SK-N-SH (cell line): ENCODE measurements at regions not wholly inside any gene's neighbourhood (a gene's known extent, or its start where the extent isn't known, plus 50 kb on each side); places are given as distances from the start of the nearest gene placed in this dataset.

Source experiments
- CTCF ChIA-PET: fragments of 300-600, 350-600 bp; formaldehyde crosslinking; extraction: SDS; loops from one replicate; lab custom pipeline; 2021; lab: Yijun Ruan, JAX
- POLR2A ChIA-PET: fragments of 350-600 bp; sonication (Branson Sonifier 250); formaldehyde crosslinking; extraction: SDS; loops from one replicate; lab custom pipeline; 2020; ENCODE audit warnings: antibody characterized with exemption, inconsistent platforms; lab: Yijun Ruan, JAX
- DNase-seq: peaks from one replicate; pipeline ENCODE4 v3.0.0; 2012
- H2AFZ ChIP-seq: fragments of 200-600 bp; sonication (generic); 2 replicates; pipeline ENCODE4 v1.8.1; 2016; ENCODE audit warnings: antibody characterized with exemption, mild to moderate bottlenecking, low read depth
- H3F3A ChIP-seq: fragments of 200-600 bp; sonication (generic); replicated peaks from 2 replicates; pipeline ENCODE3; 2016; ENCODE audit warnings: antibody characterized with exemption, mild to moderate bottlenecking; ENCODE audit not compliant: insufficient read depth
- H3K27ac ChIP-seq, 2 experiments: fragments of 200-500 bp in 1 of 2; fragments of 200-600 bp in 1 of 2; sonication (Bioruptor generic) in 1 of 2; sonication (generic), shearing (Covaris generic) in 1 of 2; 2 replicates each; pipeline versions ENCODE4 v1.5.1 to v1.6.1; 2014 to 2016; ENCODE audit warnings: low read depth in 2 of 2, inconsistent platforms in 1 of 2, low read length in 1 of 2, mild to moderate bottlenecking in 1 of 2, mixed read lengths in 1 of 2
- H3K27me3 ChIP-seq: fragments of 200-600 bp; sonication (generic), shearing (Covaris generic); 2 replicates; pipeline ENCODE4 v1.6.1; 2016; ENCODE audit warnings: mixed run types; ENCODE audit not compliant: insufficient read depth
- H3K36me3 ChIP-seq, 2 experiments: fragments of 200-500 bp in 1 of 2; fragments of 200-600 bp in 1 of 2; sonication (Bioruptor generic) in 1 of 2; sonication (generic) in 1 of 2; replicated peaks in 1 of 2; 2 replicates each; pipeline versions ENCODE3 to v1.5.1; 2014 to 2016; ENCODE audit warnings: low read length in 1 of 2, mild to moderate bottlenecking in 1 of 2; ENCODE audit not compliant: insufficient read depth in 2 of 2, control insufficient read depth in 1 of 2
- H3K4me1 ChIP-seq, 2 experiments: fragments of 200-500 bp in 1 of 2; fragments of 200-600 bp in 1 of 2; sonication (Bioruptor generic) in 1 of 2; sonication (generic), shearing (Covaris generic) in 1 of 2; 2 replicates each; pipeline versions ENCODE4 v1.5.1 to v1.6.1; 2014 to 2016; ENCODE audit warnings: low read depth in 1 of 2, low read length in 1 of 2, mixed run types in 1 of 2; ENCODE audit not compliant: insufficient read depth in 2 of 2, control insufficient read depth in 1 of 2
- H3K4me2 ChIP-seq: fragments of 200-600 bp; sonication (generic), shearing (Covaris generic); 2 replicates; pipeline ENCODE4 v1.6.1; 2017; ENCODE audit warnings: mixed run types
- H3K4me3 ChIP-seq, 2 experiments: fragments of 200-500 bp in 1 of 2; fragments of 200-600 bp in 1 of 2; sonication (Bioruptor generic) in 1 of 2; sonication (generic), shearing (Covaris generic) in 1 of 2; 2 replicates each; pipeline versions ENCODE4 v1.5.1 to v1.8.1; 2014 to 2016; ENCODE audit warnings: low read depth in 2 of 2, inconsistent platforms in 1 of 2, low read length in 1 of 2, mild to moderate bottlenecking in 1 of 2, mixed read lengths in 1 of 2, moderate library complexity in 1 of 2
- H3K79me2 ChIP-seq: fragments of 200-600 bp; sonication (generic); 2 replicates; pipeline ENCODE4 v1.8.1; 2017; ENCODE audit warnings: mild to moderate bottlenecking; ENCODE audit not compliant: insufficient read depth
- H3K9ac ChIP-seq: fragments of 200-600 bp; sonication (generic); 2 replicates; pipeline ENCODE4 v1.6.1; 2017; ENCODE audit warnings: mixed run types
- H3K9me2 ChIP-seq: fragments of 200-600 bp; sonication (generic); 2 replicates; pipeline ENCODE4 v1.6.1; 2017; ENCODE audit warnings: mixed run types
- H3K9me3 ChIP-seq: fragments of 200-600 bp; sonication (generic); 2 replicates; pipeline ENCODE4 v1.6.1; 2017; ENCODE audit warnings: mixed run types, mild to moderate bottlenecking, moderate library complexity
- H4K20me1 ChIP-seq: fragments of 200-600 bp; sonication (generic); 2 replicates; pipeline ENCODE4 v1.6.1; 2017; ENCODE audit warnings: mild to moderate bottlenecking, mixed run types; ENCODE audit not compliant: insufficient read depth
- CHD2 ChIP-seq: fragments of 150-350 bp; IDR thresholded peaks from 2 replicates; pipeline ENCODE4 v1.6.1; 2018; ENCODE audit warnings: low read length; ENCODE audit not compliant: partially characterized antibody
- EP300 ChIP-seq, 2 experiments: IDR thresholded peaks; 2 replicates each; pipeline versions ENCODE4 v1.4.0 to v1.6.1; 2012; ENCODE audit warnings: borderline replicate concordance in 1 of 2, low read depth in 1 of 2, low read length in 1 of 2
- FOXJ3 ChIP-seq: sonication (generic); formaldehyde crosslinking; IDR thresholded peaks from 2 replicates; pipeline ENCODE4 v1.5.1; 2020; ENCODE audit warnings: mild to moderate bottlenecking, missing genetic modification reagents
- IRF3 ChIP-seq: fragments of 150-350 bp; IDR thresholded peaks from 2 replicates; pipeline ENCODE4 v1.6.1; 2016; ENCODE audit warnings: mild to moderate bottlenecking, low read depth, low read length
- RAD21 ChIP-seq: IDR thresholded peaks from 2 replicates; pipeline ENCODE4 v1.6.1; 2012; ENCODE audit warnings: mild to moderate bottlenecking, low read length
- REST ChIP-seq: IDR thresholded peaks from 2 replicates; pipeline ENCODE4 v1.6.1; 2012; ENCODE audit warnings: mild to moderate bottlenecking, low read depth, low read length, moderate library complexity
- RFX5 ChIP-seq: IDR thresholded peaks from 2 replicates; pipeline ENCODE4 v1.6.1; 2012; ENCODE audit warnings: mild to moderate bottlenecking, improper control_type of control experiment, low read length
- TAF1 ChIP-seq: IDR thresholded peaks from 2 replicates; pipeline ENCODE4 v1.6.1; 2012; ENCODE audit warnings: low read depth, mild to moderate bottlenecking, low read length, moderate library complexity, borderline replicate concordance
- WGBS: methylation state at CpG from one replicate; pipeline ENCODE4 v1.1.6; 2017; ENCODE audit warnings: low lambda C conversion rate; 5-methylcytosine and 5-hydroxymethylcytosine counted together

- TF ChIP-seq FOXJ3 (CRISPR knock-in tag) (0 out of 2 replicates have a peak, but pooled peaks have one; percentile 36), EP300 (IDR thresholded peaks at IDR 0.05; ENCODE audit: borderline replicate concordance in 1 of 2, low read depth in 1 of 2, low read length in 1 of 2) (peak in 1 of 2 experiments; percentile 61; a peak in 1 of 4 replicates), CHD2 (no peak), IRF3 (no peak), RAD21 (peak; percentile 20; the same call in 1 of the 2 replicates)
- no peaks in the 10 kb centered on the region for H3K27me3 ChIP-seq
- H3K4me3 ChIP-seq: no peak overlapping the region
- H3K9me2 ChIP-seq: no peaks in the 10 kb centered on the region
- H3K9ac ChIP-seq: no peak overlapping the region
- no peaks in the 10 kb centered on the region for H4K20me1 ChIP-seq
- ChIA-PET CTCF (no interaction called here), POLR2A (no interaction called here)
- whole genome bisulfite sequencing: 29% methylated on average over 2 of the region's 2 CpGs
- peak; percentile 9 for DNase-seq
- peak overlapping the region in 1 of 2 experiments; percentile 88; a peak in 2 of 4 replicates for H3K27ac ChIP-seq
- H3K4me2 ChIP-seq: no peak overlapping the region
- H3K36me3 ChIP-seq: no peaks in the 10 kb centered on the region
- H3K9me3 ChIP-seq: no peaks in the 10 kb centered on the region
- H3K4me1 ChIP-seq: peaks cover 0 to 5% of the 10 kb centered on the region in 2 experiments; a peak in 1 of 4 replicates
- no peak overlapping the region for H2AFZ ChIP-seq
- H3K79me2 ChIP-seq: no peaks in the 10 kb centered on the region
- H3F3A ChIP-seq: no peaks in the 10 kb centered on the region
Measured at GRCh38 chr13:103324641-103325040, 258.4 kb upstream of the SLC10A2 start.

- CTCF ChIA-PET: no interaction called here
- H3F3A ChIP-seq: no peaks in the 10 kb centered on the region
- POLR2A ChIA-PET: no interaction called here
- no peaks in the 10 kb centered on the region for H3K9me3 ChIP-seq
- H3K4me1 ChIP-seq: no peaks in the 10 kb centered on the region
- H3K79me2 ChIP-seq: no peaks in the 10 kb centered on the region
- no peaks in the 10 kb centered on the region for H4K20me1 ChIP-seq
- no peak for TF ChIP-seq TAF1
- no peak for TF ChIP-seq REST
- TF ChIP-seq RAD21: no peak
- TF ChIP-seq RFX5: no peak
- H3K4me2 ChIP-seq: no peak overlapping the region
- DNase-seq: no peak
- no peaks in the 10 kb centered on the region; the same call in 1 of the 2 replicates for H3K9me2 ChIP-seq
- no peaks in the 10 kb centered on the region for H3K27me3 ChIP-seq
- H3K36me3 ChIP-seq: no peaks in the 10 kb centered on the region
- H2AFZ ChIP-seq: no peak overlapping the region
- no peak overlapping the region for H3K9ac ChIP-seq
- 47% methylated on average over 2 of the region's 2 CpGs for WGBS
- no peak overlapping the region for H3K4me3 ChIP-seq
- no peak overlapping the region for H3K27ac ChIP-seq
Measured at GRCh38 chr13:103315711-103316110, 249.5 kb upstream of the SLC10A2 start.
